Cerebellar cortex (tissue), 1 donor: ENCODE measurements at regions not wholly inside any gene's neighbourhood (a gene's known extent, or its start where the extent isn't known, plus 50 kb on each side); places are given as distances from the start of the nearest gene placed in this dataset.

ENCODE experiments used
- DNase-seq: peaks from one replicate; pipeline ENCODE4 v3.0.0-alpha.2; 2015; ENCODE audit warnings: low spot score

DNA sequence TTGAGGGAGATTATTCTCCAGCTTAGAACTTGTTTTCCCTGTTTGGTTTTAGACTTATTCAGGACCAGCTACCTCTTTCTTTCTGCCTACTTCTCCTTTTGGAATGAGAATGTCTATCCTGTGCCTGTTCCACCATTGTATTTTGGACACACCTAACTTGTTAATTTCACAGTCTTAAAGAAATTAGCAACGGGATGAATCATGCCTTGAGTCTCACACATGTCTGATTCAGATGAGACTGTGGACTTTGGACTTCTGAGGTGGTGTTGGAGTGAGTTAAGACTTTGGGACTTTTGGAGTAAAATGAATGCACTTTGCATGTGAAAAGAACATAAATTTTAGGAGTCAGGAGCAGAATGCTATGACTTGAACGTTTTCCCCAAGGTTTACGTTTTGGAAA, 581.4 kb downstream of the CDH11 start:
- no peak for DNase-seq

DNA sequence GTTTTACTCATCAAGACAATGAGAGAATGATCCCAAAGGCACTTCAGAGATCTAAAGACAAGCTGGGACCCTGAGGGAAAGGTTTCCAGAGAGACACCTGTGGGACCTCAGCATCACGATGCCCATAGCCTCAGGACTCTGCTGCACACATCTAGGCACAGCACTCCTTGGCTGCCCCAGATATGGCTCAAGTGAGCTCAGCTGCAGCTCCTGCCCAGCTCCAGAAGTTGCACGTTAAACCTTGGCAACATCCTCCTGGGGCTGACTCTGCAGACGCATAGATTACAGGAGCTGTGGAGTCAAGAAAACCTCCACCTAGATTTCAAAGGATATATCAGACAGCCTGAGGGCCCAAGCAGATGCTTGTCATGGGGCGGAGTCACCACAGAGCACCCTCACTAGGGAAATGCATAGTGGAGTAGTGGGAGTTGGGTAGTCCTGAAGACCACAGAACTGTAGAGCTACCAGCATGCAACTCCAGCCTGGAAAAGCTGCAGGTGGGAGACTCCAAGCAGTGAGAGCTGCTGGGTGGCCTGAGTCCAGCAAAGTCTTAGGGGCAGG, 582.0 kb downstream of the CDH11 start:
- no peak for DNase-seq

GRCh38 chr16:64534180-64534780, 587.6 kb downstream of the CDH11 start:
- DNase-seq = no peak

DNA sequence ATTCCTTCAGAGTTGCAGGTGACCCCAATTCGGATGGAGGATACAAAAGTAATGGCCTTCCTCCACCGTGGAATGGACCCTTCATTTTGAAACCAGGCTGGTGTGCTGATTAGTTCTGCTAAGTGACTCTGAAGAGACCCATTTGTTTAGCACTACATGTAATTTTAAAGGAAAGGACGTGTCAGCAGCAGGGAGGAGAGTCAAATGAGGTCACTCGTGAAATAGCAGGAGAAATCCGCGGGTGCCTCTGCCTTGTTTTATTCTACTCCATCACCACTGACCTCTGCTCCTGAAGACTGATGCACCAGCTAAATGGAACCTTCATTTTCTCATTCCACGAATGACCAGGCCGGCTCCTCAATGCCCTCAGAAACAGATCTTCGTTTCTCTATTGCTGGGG, 589.2 kb downstream of the CDH11 start:
- DNase-seq = no peak

DNA sequence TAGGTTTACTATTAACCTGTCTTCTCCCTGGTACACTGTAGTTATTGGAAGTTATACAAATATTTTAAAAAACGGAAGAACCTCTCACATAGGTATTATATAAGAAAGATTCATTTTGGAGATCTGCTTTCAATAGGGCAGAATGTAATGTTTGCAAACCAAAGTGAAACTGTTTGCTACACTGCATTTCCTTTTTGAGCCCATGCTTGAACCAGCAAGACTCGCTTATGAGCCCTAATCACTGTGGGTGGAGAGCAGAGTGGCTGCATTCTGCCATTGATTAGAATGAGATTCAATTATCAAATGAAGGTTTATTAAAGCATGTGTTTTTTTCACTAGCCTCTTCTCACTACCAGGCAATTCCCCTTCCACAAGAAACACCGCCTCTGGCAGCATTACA, 589.7 kb downstream of the CDH11 start:
- no peak for DNase-seq

DNA sequence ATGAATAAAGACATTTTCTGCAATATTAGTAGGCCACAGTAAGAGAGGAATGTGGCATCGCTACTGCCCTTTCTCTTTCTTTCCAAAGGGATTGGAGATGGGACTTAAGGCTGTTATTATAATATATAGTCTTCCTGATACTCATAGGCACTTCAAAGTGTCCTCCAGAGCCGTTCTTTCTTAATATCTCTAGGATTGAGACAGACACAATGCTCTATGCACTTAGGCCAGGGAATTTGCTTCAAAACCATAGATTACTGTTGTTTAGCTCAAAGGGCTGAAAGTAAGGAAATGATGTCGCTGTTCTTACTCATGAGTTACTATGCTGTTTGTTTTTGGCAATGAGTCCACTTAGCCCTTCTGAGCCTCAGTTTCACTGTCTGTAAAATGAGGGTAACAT, 590.5 kb downstream of the CDH11 start:
- DNase-seq = no peak

GRCh38 chr16:64522548-64522947, 599.3 kb downstream of the CDH11 start:
- DNase-seq = no peak

GRCh38 chr16:64513871-64514270, 608.0 kb downstream of the CDH11 start:
- DNase-seq = no peak

GRCh38 chr16:64507240-64508024, 614.4 kb downstream of the CDH11 start:
- no peak for DNase-seq

DNA sequence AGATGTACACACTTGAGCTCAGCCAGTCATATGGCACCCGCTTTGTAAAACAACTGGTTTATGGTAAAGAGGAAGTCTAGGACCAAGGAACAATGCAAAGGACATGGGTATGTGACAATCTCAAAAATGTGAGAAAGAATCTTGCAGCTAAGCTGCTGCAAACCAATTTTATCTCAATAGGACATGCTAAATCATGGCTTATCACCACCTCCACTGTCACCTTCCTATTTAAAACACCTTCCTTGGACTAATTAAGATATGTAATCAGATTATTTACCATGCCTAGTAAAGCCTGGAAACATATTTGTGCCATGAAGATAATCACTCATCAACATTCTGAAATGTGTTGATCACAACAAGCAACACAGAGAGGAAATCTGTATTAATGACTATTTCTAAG, 622.7 kb downstream of the CDH11 start:
- DNase-seq = no peak

GRCh38 chr16:64498363-64498762, 623.5 kb downstream of the CDH11 start:
- no peak for DNase-seq

- DNase-seq = no peak
These were observed 628.2 kb downstream of the CDH11 start for GRCh38 chr16:64493709-64494108.

DNA sequence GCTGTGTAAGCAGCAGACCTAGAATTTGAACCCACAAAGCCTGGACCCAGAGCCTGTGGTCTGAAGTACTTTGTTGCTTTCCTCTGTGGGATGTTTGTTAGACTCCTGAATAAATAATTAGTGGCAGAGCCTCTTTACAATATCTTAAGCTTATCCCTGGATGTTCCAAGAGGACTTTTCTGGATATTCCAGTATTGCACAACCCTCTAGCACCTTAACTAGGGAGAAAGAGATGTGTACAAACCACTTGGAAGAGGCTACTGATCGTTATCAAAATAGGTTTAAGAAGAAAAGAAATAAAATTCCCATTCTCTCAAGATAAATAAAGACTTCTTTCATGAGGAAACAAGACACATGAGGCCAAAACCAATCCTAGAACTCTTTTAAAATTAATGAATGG, 632.4 kb downstream of the CDH11 start:
- DNase-seq = no peak

DNA sequence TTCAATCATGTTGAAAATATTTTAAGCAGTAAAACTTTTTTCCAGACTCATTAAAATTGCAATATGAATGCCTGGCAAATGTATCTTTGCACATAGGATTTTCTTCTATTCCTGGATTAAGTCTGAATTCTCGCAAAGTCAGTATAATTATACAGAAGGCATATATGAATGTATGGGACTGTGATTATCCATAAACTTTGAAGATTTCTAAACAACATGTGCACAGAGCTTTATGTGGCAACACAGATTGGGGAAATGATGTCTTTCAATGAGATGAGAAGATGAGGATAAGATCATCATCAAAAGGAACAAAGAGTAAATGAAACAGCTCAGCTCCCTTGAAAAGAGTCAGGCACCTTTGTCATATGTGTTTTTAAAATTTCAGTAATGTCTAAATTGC, 635.3 kb downstream of the CDH11 start:
- no peak for DNase-seq

DNA sequence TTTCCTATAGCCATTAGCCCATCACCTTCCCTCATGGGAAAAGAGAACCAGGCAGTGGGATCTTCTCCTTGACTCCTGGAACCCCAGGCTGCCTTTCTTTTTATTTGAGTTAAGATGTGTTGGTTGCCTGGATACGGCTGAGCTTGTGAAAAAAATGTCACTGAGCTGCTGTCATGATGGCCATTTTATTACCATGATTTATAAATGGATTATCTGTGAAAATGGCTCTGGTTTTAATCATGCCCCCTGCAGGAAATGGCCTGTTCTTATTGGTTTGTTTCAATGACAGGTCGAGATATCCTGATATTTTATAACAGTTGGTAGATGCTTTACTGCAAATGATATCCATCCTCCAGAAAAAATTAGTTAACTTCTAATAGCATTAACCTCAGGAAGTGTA, 640.4 kb downstream of the CDH11 start:
- DNase-seq = no peak

- no peak for DNase-seq
These were observed 643.5 kb downstream of the CDH11 start for GRCh38 chr16:64478252-64478906.

- no peak for DNase-seq
These were observed 646.1 kb downstream of the CDH11 start for GRCh38 chr16:64475627-64476351.

- DNase-seq = no peak
These were observed 650.9 kb downstream of the CDH11 start for GRCh38 chr16:64470916-64471315.

DNA sequence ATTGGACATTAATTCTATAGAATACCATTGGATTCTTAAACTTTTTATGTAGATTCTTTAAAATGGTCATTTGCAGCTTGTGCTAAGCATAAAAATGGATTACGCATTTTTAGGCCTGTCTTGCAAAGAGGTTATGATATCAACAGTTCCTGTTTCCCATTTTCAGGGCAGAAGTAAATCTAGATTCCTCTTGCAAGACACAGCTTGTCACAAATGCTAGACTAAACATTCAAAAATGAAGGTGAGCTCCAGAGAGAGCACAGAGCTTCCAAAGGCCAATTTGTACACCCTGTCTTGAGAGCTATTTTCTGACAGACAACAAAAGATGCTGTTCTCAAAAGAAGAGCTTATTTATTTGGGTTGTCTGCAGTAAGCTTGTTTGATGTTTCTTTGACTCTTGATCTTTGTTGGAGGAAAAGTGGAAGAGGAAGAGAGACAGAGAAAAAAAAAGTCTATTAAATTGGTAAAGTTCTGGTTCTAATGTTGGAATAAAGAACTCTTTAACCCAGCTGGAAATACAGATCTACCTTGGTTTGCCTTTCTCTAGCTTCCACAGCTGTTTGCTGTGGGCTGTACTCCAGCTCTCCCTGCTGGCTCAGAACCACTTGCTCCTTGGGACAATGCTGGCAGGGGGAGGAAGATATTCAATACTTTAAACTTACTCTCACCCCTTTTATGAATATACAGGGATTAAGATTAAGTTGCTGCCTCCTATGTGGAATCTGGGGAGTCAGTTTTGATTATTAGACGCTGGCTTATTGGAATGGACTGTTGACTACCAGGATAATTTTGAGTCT, 651.8 kb downstream of the CDH11 start:
- DNase-seq = no peak

- no peak for DNase-seq
These were observed 652.5 kb downstream of the CDH11 start for GRCh38 chr16:64469351-64469750.

DNA sequence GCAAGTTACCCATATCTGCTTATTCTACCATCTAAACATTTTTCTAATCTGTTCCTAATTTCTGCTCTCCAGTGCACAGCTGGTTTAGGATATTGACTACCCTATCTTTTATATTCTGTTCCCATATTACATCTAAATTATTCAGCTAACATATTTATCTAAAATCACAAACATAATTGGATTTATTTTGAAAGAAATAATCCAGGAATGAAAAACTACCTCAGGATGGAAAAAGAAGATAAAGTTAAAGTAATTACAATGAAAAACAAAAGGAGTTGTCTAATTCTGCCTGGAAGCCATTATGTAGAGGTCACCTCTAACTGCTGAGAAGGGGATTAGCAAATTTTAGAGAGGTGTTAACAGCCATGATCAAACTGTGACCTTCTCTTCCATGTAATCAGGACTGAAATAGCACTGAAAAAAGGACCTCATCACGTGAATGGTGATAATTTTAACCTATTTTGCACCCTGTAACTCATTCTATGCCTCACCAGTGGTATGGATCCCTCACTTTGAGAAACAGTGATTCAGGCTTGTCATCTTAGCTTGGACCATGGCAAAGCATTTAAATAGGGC, 653.3 kb downstream of the CDH11 start:
- no peak for DNase-seq
